Colonic mucosa (tissue), 4 donors: ENCODE measurements at regions not wholly inside any gene's neighbourhood (a gene's known extent, or its start where the extent isn't known, plus 50 kb on each side); places are given as distances from the start of the nearest gene placed in this dataset.

Experiments
- DNase-seq: peaks from one replicate; pipeline ENCODE4 v3.0.0-alpha.2; 2020
- H3K27ac ChIP-seq: fragments of 200-600 bp; one replicate; pipeline ENCODE4 v1.8.0; 2021
- H3K27me3 ChIP-seq: fragments of 200-600 bp; one replicate; pipeline ENCODE4 v1.8.0; 2021
- H3K36me3 ChIP-seq: fragments of 200-600 bp; one replicate; pipeline ENCODE4 v1.8.0; 2021
- H3K4me1 ChIP-seq: fragments of 200-600 bp; one replicate; pipeline ENCODE4 v1.8.0; 2021; ENCODE audit warnings: mild to moderate bottlenecking
- H3K4me3 ChIP-seq: fragments of 200-600 bp; one replicate; pipeline ENCODE4 v1.8.0; 2021
- H3K9ac ChIP-seq, 2 donors: one replicate each; pipeline ENCODE4 v1.7.0; 2013; ENCODE audit warnings: control low read depth in 2 of 2, low read depth in 2 of 2, low read length in 2 of 2
- H3K9me3 ChIP-seq: fragments of 200-600 bp; one replicate; pipeline ENCODE4 v1.8.0; 2021
- intact Hi-C: fragments of 100-400 bp; cut with DNase I; formaldehyde crosslinking; loops from one replicate; pipeline ENCODE4 v1.14.1; 2022
- TF ChIP-seq, protein P1 (sequence below): fragments of 200-600 bp; IDR thresholded peaks from one replicate; pipeline ENCODE4 v1.8.0; 2022; ENCODE audit warnings: antibody characterized with exemption, mild to moderate bottlenecking
- donor health status: healthy.
- donor health status: DM: no; HTN: no; CAD: no.
- donor health status: DM: no; HTN: no; CAD: no.

DNA sequence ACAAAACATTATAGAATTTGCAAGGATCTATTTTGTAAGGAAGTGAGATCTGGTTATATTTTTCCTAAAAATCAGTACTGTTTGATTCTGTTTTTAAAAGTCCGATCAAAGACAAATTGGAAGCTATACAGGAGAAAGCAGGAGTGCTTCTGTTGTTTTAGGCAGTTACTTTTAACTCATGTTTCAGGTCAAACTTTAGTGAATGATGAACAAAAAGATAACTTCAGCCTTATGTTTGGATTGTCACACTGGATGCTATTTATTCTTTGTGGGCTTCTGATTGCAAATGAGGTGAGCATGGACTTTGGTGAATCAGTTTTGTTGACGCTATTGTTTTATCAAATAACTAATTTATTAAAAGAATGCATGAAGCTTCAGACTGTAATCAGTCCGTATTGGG is 228.7 kb upstream of the SLC35B3 start:
- Histone ChIP-seq H3K4me3 (no peak overlapping the region), H3K4me1 (no peaks in the 10 kb centered on the region), H3K27me3 (no peaks in the 10 kb centered on the region), H3K9me3 (no peaks in the 10 kb centered on the region), H3K36me3 (no peaks in the 10 kb centered on the region), H3K9ac (no peak overlapping the region), H3K27ac (no peak overlapping the region)
- no peak for DNase-seq
- intact Hi-C loops: no loop called here
- TF ChIP-seq, protein P1, sequence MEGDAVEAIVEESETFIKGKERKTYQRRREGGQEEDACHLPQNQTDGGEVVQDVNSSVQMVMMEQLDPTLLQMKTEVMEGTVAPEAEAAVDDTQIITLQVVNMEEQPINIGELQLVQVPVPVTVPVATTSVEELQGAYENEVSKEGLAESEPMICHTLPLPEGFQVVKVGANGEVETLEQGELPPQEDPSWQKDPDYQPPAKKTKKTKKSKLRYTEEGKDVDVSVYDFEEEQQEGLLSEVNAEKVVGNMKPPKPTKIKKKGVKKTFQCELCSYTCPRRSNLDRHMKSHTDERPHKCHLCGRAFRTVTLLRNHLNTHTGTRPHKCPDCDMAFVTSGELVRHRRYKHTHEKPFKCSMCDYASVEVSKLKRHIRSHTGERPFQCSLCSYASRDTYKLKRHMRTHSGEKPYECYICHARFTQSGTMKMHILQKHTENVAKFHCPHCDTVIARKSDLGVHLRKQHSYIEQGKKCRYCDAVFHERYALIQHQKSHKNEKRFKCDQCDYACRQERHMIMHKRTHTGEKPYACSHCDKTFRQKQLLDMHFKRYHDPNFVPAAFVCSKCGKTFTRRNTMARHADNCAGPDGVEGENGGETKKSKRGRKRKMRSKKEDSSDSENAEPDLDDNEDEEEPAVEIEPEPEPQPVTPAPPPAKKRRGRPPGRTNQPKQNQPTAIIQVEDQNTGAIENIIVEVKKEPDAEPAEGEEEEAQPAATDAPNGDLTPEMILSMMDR: no peak

DNA sequence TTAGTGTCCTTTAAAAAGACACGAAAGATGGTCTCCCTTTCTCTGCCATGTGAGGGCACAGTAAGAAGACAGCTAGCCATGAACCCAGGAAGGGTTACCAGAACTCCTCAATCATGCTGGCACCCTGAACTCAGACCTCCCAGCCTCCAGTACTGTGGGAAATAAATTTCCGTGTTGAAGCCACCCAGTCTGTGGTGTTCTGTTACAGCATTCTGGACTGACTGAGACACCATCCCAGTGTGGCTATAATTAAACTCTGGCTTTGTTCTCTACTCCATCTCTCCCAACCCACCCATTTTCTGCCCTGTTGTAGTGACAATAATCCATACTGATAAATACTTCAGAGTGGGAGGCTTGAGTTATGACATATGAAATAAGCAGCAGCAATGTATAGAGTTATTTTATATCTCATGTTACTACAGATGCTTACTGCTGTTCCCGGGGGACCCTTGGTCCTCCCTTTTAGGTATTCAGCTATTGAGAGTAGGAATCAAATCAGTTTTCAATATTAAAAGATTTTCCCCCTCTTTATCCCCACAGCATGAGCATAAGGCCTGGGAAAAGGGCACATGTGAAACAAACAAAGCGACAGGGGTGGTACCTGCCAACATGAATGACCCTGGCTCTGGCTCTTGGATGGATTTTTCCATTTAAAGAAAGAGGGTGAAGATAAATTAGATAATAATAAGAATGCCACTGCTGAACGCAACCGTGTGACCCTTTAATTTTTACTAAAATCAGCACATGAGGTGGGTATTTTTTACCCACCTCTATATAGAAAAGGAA is 224.3 kb upstream of the SLC35B3 start:
- H3K27ac ChIP-seq: no peak overlapping the region
- no peaks in the 10 kb centered on the region for H3K9me3 ChIP-seq
- intact Hi-C loops: no loop called here
- TF ChIP-seq, protein P1: no peak
- H3K4me1 ChIP-seq: no peaks in the 10 kb centered on the region
- no peak for DNase-seq
- no peaks in the 10 kb centered on the region for H3K27me3 ChIP-seq
- no peak overlapping the region for H3K4me3 ChIP-seq
- no peak overlapping the region for H3K9ac ChIP-seq
- no peaks in the 10 kb centered on the region for H3K36me3 ChIP-seq

DNA sequence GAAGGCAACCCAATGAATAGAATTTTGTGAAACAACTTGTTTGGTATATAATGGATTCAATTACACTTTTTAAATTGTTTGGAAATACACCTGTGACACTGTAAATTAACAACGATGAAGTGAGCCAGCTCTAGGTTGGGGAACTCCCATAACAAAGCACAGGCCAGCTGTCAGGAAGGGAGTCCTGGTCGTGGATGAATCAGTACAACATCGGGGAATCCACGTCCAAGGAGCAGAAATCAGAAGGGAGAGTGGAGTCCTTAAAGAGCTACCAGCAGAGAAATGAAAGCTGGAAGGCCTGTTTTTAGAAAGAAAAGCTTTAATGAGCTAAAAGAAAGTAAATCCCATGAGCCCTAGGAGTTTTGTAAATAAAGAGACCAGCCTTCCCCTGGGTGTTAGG is 223.1 kb upstream of the SLC35B3 start:
- Histone ChIP-seq H3K4me1 (no peaks in the 10 kb centered on the region), H3K9ac (no peak overlapping the region), H3K9me3 (no peaks in the 10 kb centered on the region), H3K4me3 (no peak overlapping the region), H3K27ac (no peak overlapping the region), H3K36me3 (no peaks in the 10 kb centered on the region), H3K27me3 (no peaks in the 10 kb centered on the region)
- no peak for DNase-seq
- TF ChIP-seq, protein P1: no peak
- intact Hi-C loops: no loop called here

DNA sequence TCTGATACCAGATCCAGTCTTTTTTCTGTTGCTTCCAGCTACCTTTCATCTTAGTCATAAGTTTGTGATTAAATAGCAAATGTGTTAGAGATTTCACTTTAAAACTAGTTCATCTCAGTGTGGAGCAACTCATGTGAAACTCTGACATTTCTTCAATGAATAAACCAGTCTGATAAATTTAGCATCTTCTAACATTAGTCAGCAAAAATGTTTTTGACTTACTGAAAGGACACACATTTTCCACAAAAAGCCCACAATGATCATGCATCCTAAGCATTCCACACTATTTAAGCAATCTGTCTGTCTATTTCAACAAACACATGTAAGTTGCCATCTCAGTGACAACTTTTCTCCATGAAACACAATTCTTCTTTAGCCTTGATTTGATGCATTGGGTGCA is 222.2 kb upstream of the SLC35B3 start:
- H3K4me1 ChIP-seq: no peaks in the 10 kb centered on the region
- no peak overlapping the region for H3K27ac ChIP-seq
- no peak for DNase-seq
- intact Hi-C loops: no loop called here
- no peaks in the 10 kb centered on the region for H3K9me3 ChIP-seq
- H3K27me3 ChIP-seq: no peaks in the 10 kb centered on the region
- no peaks in the 10 kb centered on the region for H3K36me3 ChIP-seq
- no peak overlapping the region for H3K4me3 ChIP-seq
- no peak overlapping the region for H3K9ac ChIP-seq
- TF ChIP-seq, protein P1: no peak

DNA sequence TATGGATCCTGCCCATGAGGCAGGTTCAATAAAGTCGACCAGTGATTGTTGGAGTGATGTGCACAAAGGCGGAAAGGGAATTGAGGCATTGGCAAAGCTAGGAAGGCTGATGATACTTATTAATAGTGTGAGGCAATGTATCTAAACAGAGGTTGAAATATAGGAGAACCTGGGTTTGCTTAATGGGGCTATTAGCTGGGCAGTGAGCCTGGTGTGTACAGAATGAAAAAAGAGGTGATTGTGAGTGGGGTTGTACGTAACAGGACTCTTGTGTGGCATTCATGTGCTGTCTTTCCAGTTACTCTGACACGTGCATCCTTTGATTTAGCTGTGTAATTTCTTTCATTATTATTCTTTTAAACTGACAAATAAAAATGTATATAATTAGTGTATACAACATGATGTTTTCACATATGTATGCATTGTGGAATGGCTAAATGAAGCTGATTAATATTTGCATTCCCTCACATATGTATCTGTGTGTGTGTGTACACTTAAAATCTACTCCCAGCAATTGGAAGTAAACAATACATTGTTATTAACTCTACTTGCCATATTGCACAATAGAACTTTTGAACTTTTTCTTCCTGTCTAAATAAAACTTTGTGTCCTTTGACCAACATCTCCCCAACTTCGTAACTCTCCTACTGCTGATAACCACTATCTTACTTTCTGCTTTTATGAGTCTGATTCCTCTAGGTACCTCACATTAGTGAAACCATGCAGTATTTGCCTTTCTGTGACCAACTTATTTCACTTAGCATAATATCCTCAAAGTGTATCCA is 220.5 kb upstream of the SLC35B3 start:
- Histone ChIP-seq H3K4me3 (no peak overlapping the region), H3K27me3 (no peaks in the 10 kb centered on the region), H3K4me1 (no peaks in the 10 kb centered on the region), H3K36me3 (no peaks in the 10 kb centered on the region), H3K9me3 (no peaks in the 10 kb centered on the region), H3K27ac (no peak overlapping the region), H3K9ac (no peak overlapping the region)
- no peak for DNase-seq
- TF ChIP-seq, protein P1: no peak
- intact Hi-C loops: no loop called here
